ENCODE measurements at regions not wholly inside any gene's neighbourhood (a gene's known extent, or its start where the extent isn't known, plus 50 kb on each side); places are given as distances from the start of the nearest gene placed in this dataset.

DNA sequence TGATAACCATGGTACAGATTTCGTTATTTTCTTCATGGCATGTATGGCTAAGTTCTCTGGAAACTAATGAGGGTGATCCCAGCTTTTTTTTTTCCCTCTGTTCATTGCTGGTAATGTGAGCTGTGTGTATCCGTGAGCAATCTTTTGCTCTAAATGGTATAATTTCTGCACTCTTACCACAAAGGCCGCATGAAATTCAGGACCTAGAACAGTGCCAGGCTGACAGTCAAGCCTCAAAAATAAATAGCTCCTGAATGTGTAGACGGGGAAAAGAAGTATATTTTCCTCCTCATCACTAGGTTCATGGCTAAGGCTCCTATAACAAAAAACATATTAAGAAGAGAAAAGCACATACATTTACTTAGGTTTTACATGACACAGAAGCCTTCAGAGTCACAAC, 140.2 kb upstream of the RMST start:
- H3K4me3 ChIP-seq (ENCODE audit: control extremely low read depth in 1 of 5, extremely low read depth in 1 of 5, insufficient read depth in 1 of 5, low read depth in 2 of 5, low read length in 4 of 5) = no peak overlapping the region
- ChIA-PET POLR2A (no interaction called here), CTCF (no interaction called here)
- 70% methylated on average over 2 of the region's 4 CpGs for WGBS (ENCODE audit: insufficient coverage)
- no peaks in the 10 kb centered on the region for H3K79me2 ChIP-seq (ENCODE audit: control insufficient read depth, insufficient read depth, low read length)
- DNase-seq = no peak
- intact Hi-C loops (cut with micrococcal nuclease) = no loop called here
- no peaks in the 10 kb centered on the region for H3K27me3 ChIP-seq (replicated peaks in 1 of 4; ENCODE audit: control extremely low read depth in 1 of 4, control insufficient read depth in 3 of 4, insufficient read depth in 4 of 4, low read length in 3 of 4)
- no peaks in the 10 kb centered on the region for H3K9me3 ChIP-seq (ENCODE audit: control extremely low read depth in 1 of 3, control insufficient read depth in 2 of 3, insufficient read depth in 1 of 3, low read length in 2 of 3)
- no peak overlapping the region for H3K4me3 Mint-ChIP-seq
- no peak overlapping the region for H3K4me2 ChIP-seq (replicated peaks; ENCODE audit: low read depth, low read length, poor library complexity, severe bottlenecking)
- no peak overlapping the region for H2AFZ ChIP-seq (ENCODE audit: insufficient read depth, low read depth, low read length, poor library complexity, severe bottlenecking)
- TF ChIP-seq EZH2 (IDR thresholded peaks at IDR 0.05; ENCODE audit: borderline replicate concordance, insufficient read depth, low read depth, low read length, poor library complexity, severe bottlenecking) = no peak
- TF ChIP-seq, protein P1, sequence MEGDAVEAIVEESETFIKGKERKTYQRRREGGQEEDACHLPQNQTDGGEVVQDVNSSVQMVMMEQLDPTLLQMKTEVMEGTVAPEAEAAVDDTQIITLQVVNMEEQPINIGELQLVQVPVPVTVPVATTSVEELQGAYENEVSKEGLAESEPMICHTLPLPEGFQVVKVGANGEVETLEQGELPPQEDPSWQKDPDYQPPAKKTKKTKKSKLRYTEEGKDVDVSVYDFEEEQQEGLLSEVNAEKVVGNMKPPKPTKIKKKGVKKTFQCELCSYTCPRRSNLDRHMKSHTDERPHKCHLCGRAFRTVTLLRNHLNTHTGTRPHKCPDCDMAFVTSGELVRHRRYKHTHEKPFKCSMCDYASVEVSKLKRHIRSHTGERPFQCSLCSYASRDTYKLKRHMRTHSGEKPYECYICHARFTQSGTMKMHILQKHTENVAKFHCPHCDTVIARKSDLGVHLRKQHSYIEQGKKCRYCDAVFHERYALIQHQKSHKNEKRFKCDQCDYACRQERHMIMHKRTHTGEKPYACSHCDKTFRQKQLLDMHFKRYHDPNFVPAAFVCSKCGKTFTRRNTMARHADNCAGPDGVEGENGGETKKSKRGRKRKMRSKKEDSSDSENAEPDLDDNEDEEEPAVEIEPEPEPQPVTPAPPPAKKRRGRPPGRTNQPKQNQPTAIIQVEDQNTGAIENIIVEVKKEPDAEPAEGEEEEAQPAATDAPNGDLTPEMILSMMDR (IDR thresholded peaks at IDR 0.05) = no peak
- no peak overlapping the region for H3K9ac ChIP-seq (ENCODE audit: low read length)
- no peaks in the 10 kb centered on the region for H3K36me3 ChIP-seq (replicated peaks in 1 of 2; ENCODE audit: control extremely low read depth in 1 of 2, control insufficient read depth in 1 of 2, extremely low read depth in 1 of 2, insufficient read depth in 2 of 2, low read length in 1 of 2)
- H3K27ac Mint-ChIP-seq = no peak overlapping the region
- H3K9me3 Mint-ChIP-seq (ENCODE audit: insufficient read depth) = no peaks in the 10 kb centered on the region
- peaks cover 37% of the 10 kb centered on the region for H3K27me3 Mint-ChIP-seq
- ATAC-seq (ENCODE audit: low read depth) = no peak
- H3K4me1 Mint-ChIP-seq = no peaks in the 10 kb centered on the region
- no peaks in the 10 kb centered on the region for H4K20me1 ChIP-seq (ENCODE audit: control insufficient read depth, insufficient read depth, low read length, poor library complexity, severe bottlenecking)
- H3K4me1 ChIP-seq (ENCODE audit: control insufficient read depth in 2 of 2, insufficient read depth in 2 of 2, low read length in 2 of 2) = no peaks in the 10 kb centered on the region
- H3K27ac ChIP-seq (ENCODE audit: low read length in 2 of 2) = no peak overlapping the region

- no peak overlapping the region for H3K27ac ChIP-seq (ENCODE audit: low read length in 2 of 2)
- Mint-ChIP-seq H3K4me3 (no peak overlapping the region), H3K9me3 (ENCODE audit: insufficient read depth) (no peaks in the 10 kb centered on the region), H3K4me1 (no peaks in the 10 kb centered on the region), H3K27ac (no peak overlapping the region), H3K27me3 (peaks cover 38% of the 10 kb centered on the region)
- no peaks in the 10 kb centered on the region for H3K27me3 ChIP-seq (replicated peaks in 1 of 4; ENCODE audit: control extremely low read depth in 1 of 4, control insufficient read depth in 3 of 4, insufficient read depth in 4 of 4, low read length in 3 of 4)
- no peaks in the 10 kb centered on the region for H3K36me3 ChIP-seq (replicated peaks in 1 of 2; ENCODE audit: control extremely low read depth in 1 of 2, control insufficient read depth in 1 of 2, extremely low read depth in 1 of 2, insufficient read depth in 2 of 2, low read length in 1 of 2)
- TF ChIP-seq EZH2 (IDR thresholded peaks at IDR 0.05; ENCODE audit: borderline replicate concordance, insufficient read depth, low read depth, low read length, poor library complexity, severe bottlenecking) = no peak
- TF ChIP-seq, protein P1 (IDR thresholded peaks at IDR 0.05) = no peak
- H3K9me3 ChIP-seq (ENCODE audit: control extremely low read depth in 1 of 3, control insufficient read depth in 2 of 3, insufficient read depth in 1 of 3, low read length in 2 of 3) = no peaks in the 10 kb centered on the region
- no peak for DNase-seq
- H3K4me1 ChIP-seq (ENCODE audit: control insufficient read depth in 2 of 2, insufficient read depth in 2 of 2, low read length in 2 of 2) = no peaks in the 10 kb centered on the region
- ChIA-PET POLR2A (no interaction called here), CTCF (no interaction called here)
- intact Hi-C loops (cut with micrococcal nuclease) = no loop called here
- 75% methylated on average over 3 of the region's 4 CpGs for WGBS (ENCODE audit: insufficient coverage)
- no peak overlapping the region for H2AFZ ChIP-seq (ENCODE audit: insufficient read depth, low read depth, low read length, poor library complexity, severe bottlenecking)
- no peak overlapping the region for H3K4me3 ChIP-seq (ENCODE audit: control extremely low read depth in 1 of 5, extremely low read depth in 1 of 5, insufficient read depth in 1 of 5, low read depth in 2 of 5, low read length in 4 of 5)
- ATAC-seq (ENCODE audit: low read depth) = no peak
- no peaks in the 10 kb centered on the region for H4K20me1 ChIP-seq (ENCODE audit: control insufficient read depth, insufficient read depth, low read length, poor library complexity, severe bottlenecking)
- H3K79me2 ChIP-seq (ENCODE audit: control insufficient read depth, insufficient read depth, low read length) = no peaks in the 10 kb centered on the region
- H3K9ac ChIP-seq (ENCODE audit: low read length) = no peak overlapping the region
- H3K4me2 ChIP-seq (replicated peaks; ENCODE audit: low read depth, low read length, poor library complexity, severe bottlenecking) = no peak overlapping the region
These were observed 139.4 kb upstream of the RMST start for GRCh38 chr12:97323154-97323553.

Data from B cell (primary cell).